ENCODE measurements at regions not wholly inside any gene's neighbourhood (a gene's known extent, or its start where the extent isn't known, plus 50 kb on each side); places are given as distances from the start of the nearest gene placed in this dataset.

DNA sequence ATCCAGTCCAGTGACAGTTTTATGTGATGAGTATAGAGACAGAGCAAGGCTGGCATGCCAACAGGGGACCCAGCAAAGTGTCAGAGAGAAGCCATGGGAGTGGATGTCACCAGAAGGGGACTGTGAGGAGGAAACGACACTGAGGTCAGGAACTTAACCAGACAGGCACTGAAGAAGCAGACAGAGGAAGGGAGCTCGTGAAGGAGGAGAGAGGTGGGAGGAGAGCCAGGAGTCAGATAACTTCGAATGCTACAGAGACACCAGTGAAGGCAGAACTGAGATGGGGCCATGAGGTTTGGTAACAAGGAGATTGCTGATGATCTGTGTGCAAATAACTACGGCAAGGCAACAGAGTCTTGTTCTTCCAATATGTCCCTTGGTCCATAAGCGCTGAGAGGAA is 211.1 kb upstream of the FOXA2 start:
- DNase-seq, result no peak

DNA sequence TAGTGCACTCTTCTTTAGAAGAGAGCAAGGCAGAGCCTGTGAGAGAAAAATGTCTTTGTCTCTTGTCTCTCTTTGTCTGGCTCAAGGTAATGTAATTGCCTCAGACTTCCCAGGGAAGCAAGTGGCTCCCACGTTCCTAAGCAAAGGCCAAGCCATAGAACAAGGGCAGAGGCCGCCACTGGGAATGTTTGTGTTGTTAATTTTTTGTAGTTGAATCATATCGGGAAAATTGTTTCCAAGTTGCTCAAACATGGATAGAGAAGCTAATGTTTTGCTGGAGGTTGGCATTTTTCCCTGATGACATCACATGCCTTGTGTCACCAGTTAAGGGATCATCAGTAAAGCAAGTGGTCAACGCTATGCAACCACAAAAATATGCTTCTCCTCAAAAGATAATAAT is 211.5 kb upstream of the FOXA2 start:
- no peak for DNase-seq

DNA sequence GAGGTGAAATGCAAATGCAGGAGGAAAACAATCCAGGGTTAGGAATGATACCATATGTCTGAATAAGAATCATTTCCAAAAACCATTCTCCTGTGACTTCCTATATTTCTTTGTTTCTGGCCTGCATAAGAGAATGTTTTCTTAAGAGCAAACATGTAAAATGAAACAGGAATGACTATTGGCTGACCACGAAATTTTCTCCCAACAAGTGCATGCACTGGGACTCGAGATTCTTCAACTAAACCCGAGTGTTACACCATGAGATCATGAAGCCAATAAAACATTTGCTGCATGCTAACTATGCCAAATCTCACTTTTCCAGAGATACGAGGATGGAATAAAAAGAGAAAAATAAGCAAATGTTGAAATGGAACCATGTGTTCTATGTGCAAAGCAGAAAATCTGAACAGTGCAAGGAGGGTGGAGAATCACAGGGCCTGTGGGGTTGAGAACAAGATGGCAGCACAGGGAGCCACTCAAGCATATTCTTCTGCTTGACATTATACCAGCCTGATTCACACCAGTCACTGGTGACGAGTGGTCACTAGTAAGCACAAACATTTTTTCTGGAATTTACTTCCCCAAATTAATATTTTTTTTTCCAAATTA is 212.2 kb upstream of the FOXA2 start:
- DNase-seq, result no peak

DNA sequence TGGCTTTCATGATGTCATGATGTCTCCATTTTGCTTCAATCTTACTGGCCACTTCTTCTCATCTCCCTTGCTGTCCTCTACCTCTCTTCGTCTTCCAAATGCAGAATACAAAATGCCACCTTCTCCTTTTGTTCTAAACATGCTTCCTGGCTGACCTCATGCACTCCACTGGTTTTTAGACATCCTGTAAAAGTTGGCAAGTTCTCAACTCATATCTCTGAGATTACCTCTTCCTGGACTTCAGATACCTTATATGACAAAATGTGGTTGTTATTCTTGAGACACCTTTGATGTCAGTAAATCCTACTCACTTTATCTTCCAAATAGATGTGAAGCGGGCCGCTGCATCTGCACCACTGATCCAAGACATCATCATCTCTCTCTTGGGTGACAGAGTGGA is 212.7 kb upstream of the FOXA2 start:
- no peak for DNase-seq

DNA sequence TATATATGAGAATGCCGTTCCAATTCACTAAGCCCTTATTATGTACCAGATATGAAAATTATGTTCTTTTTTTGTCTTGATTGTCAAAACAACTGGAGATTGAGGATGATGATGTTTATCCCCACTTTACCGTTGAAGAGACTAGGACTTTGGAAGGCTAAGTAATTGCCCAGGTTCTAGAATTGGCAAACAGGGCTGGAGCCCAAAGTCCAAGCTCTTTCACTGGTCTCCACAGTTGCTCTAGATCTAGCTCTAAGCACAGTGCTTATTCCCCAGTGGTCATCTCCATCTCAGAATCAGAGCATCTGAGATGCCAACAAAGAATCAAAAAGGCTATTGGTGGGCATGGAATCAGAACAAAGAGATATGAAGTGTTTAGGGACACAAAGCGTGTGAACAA is 215.3 kb upstream of the FOXA2 start:
- DNase-seq, result no peak

DNA sequence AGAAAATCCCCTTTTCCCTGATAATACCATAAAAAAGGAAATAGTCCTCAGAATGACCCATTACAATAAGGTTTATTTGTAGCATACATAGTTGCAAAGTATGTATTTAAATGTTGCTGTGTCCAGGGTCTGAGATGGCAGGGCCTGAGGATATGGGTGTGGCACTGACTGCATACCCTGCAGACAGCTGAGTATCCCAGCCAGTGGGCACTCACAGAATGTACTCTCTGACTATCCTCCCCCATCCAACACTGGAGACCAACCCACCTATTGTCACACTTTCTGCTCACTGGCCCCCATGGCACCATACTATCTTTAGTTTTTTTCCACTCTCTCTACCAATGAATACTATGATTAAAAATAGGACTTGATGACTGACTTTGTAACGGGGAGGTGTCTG is 215.8 kb upstream of the FOXA2 start:
- no peak for DNase-seq

DNA sequence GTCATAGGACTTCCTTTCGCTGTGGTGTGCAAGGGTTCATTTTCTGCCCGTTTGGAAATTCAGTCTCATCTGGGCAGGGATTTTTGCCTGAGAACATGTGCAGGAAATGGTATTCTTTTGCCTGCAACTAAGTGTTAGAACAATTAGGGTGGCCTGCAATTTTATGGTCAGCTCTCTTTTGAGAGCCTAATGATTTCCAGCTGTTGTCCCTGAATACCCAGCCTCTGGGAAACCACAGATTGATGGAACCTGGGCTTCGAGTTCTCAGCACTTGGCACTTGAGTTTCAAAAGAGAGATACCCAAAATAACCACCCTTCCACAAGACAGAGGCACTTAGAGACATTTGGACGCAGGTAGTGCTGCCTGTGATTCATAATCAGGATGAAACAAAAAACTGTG is 217.2 kb upstream of the FOXA2 start:
- no peak for DNase-seq

DNA sequence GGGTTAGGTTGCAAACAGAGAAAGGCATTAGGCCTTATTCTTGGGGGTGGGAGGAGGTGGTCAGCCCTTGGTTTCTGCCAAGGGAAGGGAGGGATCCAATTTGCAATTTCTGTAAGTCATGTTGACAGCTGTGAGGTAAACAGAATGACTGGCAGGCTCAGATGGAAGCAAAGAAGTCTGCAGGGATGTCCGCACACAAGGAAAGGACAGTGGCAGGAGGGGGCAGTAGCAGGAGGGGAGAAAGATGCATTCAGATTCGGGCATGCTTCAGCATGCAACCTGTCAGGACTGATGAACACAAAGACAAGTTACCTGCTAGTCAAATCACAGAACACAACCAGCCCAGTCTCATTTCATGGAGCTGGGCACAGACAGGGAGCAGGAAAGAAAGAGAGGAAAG is 217.9 kb upstream of the FOXA2 start:
- no peak for DNase-seq

DNA sequence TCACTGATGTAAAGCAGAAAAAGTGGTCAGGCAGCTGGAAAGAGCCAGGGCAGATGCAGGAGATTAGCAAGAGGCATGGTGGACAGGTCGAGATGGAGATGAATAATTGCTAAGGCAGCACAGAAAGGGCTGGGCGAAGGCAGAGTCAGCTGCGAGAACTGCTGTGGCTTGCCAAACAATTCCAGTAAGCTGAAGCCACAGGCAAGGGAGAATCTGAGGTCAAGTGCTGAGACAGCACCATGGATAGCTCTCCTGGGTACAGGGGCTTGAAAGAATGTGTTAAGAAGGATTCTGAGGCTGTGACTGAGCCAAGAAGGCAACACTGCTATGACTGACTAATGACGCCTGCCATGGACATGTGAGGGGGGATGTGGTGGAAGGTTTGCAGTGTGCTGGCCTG is 220.8 kb upstream of the FOXA2 start:
- no peak for DNase-seq

DNA sequence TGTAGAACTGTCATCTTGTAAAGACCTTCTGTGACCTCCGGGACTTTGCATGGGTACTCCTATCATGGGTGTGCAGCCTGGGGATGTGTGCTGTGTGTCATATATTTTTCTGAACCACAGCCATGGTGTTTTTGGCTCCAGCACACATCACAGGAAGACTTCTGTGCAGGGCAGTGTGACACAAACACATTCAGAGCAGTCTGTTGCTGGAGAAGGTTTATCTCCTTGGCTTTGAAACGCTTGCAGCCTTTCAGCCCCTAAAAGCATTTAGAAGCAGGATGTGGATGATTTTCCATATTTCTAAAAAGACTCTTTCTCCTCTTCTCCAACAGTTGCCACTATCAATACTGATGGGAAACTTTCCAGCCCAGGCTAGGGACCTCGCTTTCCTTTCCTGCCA is 221.6 kb upstream of the FOXA2 start:
- DNase-seq, result no peak

DNA sequence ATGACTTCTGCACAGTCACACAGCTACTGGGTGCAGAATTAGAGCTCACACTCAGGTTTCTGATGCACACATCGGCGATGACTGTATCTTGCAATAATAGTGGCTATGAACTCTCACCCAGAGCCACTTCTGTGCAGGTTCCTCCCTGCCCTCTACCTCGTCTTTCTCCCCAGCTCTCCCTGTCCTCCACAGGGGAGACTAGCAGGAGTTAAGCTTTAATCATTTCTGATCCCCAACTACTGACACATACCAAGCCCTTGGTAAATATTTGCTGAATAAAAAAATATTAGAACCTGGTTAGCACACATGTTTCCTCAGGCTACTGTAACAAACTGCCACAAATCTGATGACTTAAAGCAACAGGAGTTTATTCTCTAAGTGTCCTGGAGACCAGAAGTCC is 222.7 kb upstream of the FOXA2 start:
- no peak for DNase-seq

DNA sequence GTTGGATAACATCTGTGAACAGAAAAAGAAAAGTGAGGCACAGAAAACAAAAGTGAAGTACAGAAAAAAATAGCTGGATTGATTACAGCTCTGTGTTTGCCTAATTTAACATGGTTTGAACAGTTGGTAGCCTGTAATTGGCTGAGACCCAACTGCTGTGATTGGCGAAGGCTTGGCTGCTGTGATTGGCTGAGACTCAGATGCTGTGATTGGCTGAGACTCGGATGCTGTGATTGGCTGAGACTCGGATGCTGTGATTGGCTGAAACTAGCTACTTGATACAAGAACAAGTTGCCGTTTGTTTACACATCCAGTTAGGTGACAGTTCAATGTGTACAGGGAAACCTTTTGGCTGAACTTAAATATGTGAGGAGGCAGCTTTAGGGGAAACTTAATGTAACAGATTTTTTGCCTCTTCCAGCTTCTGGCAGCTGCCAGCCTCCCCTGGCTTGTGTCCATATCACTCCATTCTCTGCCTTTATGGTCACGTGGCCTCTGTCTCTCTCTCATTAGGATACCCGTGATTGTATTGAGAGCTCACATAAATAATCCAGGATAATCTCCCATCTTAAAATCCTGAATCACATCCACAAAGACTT is 223.4 kb upstream of the FOXA2 start:
- DNase-seq, result no peak

DNA sequence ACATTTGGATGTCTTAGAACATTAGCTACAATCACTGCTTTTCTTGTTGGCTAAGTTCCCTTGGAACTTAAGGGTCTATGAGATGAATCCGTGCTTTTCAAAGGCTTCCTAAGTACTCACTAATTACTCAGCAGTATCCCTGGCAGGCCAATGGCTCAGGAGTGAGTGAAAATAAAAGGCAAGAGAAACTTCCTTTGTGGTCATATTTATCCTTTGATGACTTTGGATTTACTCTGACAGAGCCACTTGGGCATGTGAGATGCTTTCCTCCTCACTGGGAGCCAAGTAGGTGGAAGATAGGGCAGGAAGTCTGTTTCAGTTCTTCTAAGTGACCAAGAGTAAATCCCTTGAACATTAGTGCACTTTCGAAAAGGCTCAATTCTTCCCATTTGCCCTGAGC is 224.3 kb upstream of the FOXA2 start:
- no peak for DNase-seq

DNA sequence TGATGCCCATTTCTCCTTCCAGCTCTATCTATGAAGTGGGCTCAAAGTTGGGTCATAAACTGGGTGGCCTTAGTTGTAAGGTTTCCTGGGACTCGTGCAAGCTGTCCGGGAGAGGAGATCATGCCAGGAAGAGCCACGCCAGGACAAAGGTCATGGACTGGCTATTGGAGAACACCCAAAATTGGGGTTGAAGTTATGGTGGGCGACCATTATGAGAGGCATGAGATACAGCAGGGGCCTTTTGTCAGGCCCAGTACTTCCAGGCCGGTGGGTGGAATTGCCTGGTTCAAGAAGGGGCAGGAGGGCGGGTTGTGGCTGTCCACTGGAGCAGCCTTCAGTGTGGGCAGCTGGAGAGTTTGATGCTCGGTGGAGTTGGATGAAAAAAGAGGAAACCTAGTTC is 225.1 kb upstream of the SSTR4 start:
- no peak for DNase-seq

DNA sequence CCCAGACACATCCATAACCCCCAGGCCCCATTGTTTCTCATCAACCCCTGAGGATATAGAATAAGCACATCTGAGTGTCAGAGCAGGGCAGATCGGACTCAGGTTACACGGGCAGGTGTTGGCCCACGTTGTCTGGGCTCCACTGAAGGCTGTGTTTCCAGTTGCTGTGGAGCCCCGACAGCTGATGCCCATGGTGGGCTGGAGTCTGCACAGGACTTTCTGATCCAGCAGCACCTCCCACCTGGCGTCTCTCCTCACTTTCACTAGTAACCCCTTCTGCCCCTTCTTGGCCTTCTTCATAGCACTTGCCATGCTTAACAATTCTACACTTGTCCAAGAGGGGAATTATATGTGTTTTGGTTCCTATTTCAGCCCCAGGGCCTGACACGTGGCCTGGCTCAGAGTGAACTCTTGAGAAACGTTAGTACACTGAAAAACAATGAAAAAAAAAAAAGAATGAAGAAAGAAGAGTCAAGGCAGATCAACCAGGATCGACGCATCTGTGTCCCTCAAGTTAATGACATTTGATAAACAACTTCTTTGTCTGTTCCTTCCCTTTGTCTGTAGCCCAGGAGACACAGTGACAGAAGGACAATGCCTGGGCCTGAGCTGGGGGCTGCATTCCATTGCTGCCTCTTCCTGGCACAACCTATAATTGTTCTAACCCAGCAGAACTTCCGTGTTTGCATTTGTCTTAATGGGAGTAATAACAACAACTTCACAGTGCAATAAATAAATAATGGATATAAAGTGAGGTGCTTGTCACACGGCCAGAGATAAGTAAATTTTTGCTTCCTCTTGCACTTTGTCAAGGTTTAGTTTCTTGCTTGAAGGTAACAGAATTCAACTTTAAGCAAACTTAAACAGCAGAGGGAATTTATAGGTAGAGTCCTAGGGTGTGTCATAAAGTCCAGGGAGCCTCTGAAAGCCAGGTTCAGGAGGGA is 224.2 kb upstream of the SSTR4 start:
- DNase-seq, result no peak

DNA sequence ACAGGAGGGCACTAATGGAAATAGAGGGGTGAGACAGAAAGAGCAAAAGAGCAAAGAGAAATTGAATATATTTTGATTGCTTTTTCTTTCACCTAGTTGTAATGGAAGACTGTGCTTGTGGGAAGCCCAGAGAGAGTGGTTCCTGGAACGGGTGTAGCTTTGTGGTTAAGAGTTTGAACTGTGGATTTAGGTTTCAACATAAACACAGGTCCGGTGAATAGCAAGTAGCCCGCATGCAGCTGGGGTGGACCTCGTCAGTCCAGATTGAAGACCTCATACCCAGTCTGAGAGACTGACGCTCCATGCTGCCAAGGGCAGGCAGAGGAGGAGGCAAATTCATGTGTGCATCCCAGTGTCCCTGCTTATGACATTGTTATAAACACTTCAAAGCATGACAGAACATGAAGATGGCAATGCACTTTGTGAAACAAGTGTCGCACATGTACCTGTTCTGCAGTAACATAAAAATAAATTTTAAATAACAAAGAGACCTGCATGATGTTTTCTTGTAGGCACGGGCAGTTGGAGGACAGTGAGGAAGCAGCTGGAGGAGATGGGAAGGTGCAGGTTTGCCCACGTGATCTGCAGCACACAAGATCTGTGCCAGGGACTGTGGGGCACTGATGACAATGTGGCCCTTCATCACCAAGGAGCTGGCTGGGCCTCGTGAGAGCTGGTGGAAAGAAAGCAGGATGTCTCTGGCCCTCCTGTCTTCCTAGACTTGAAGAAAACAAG is 220.5 kb upstream of the SSTR4 start:
- no peak for DNase-seq

DNA sequence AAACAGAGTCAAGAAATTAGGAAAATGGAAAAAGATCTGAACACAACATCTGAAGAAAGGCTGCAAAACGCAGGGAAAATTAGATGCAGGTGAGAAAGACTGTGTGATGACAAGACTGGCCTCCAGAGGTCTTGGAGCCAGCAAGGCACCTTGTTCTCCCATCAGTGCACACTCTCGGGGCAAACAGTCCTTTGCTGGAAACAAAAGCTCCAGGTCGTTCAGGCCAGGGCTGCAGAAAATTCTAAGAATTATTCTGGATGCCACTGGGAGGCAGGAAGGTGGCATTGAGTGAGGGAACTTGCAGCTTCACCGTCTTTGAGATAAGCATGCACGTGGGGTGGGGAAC is 219.9 kb upstream of the SSTR4 start:
- DNase-seq, result no peak

DNA sequence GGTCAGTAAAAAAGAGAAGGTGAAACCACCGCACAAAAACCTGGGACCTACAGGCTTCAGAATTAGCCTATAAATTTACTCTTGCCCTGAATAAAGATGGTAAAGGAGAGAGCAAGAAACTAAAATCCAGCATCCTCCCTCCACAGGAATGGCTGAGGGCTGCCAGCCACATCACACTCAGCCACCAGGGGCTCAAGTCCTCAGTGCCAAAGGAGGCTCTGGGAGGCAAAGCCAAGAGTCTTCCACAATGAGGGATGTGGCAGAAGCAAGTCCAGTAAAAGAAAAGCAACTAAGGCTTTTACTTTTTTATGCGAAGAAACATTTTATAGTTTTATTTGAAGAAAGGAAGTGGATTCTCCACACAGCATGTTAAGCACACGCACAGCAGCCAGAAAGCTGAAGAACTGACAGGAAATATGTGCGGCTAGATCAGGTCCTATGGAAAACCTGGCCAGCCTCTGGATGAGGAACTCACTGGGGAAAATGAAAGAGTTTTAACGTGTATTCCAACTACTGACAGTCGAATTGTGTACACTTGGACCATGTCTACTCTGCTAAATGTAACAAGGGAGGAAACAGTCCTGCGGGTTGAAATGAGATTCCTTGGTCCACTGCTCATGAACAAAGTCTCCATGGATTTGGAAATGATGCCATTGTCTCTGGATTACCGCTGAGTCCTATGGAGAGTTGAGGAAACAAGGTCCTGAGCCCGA is 219.4 kb upstream of the SSTR4 start:
- DNase-seq, result no peak

DNA sequence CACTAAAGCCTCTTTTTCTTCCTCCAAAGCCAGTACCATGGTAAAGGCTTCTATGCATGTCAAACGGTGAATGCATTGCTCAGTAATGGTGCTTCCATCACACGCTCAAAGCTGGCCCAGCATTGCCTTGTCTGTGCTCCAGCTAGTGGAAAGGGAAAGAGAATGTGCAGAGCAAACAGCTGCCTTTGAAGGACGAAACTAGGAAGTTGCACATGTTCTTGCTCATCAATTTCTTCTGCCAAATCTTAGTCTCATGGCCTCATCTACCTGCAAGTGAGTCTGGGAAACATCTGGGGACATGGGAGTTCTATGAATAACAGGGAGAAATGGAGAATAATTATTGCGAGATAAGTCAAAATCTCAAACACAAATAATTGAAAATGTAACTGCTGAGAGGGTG is 216.5 kb upstream of the SSTR4 start:
- no peak for DNase-seq

DNA sequence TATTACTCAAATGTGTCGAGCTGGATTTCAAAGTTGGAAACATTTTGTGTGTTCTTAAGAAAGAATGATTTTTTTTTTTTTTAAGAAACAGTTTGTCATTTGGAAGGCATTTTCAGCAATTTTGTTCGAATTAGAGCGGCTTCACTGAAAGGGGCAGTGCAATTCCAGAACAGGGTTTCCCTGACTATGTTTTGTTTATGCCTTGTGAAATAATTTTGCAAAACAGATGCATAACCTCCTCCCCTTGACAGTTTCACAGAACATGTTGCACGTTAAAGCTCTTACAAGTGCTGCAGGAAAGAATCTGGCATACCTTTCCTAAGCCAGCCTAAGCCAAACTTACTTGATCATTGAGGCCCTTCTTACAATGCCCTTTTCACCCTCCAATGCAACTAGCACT is 216.0 kb upstream of the SSTR4 start:
- no peak for DNase-seq

DNA sequence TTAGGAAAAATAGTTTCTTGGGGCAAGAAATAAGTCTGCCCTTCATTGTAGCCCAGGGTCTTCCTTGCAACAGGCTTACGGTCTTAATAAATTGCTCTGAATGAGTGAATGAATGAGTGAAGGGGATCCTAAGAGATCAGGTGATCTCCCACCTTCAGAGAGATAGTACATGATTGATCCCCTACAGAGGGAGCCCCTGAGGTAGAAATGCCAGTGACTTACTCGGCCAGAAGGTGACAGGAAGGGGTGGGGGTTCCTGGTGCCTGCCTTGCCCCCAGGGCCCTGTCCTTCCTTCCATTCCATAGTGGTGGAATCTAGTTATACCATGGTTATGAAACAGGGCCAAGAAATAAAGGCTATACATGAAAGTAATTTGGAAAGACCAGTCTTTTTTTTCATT is 215.3 kb upstream of the SSTR4 start:
- DNase-seq, result no peak

DNA sequence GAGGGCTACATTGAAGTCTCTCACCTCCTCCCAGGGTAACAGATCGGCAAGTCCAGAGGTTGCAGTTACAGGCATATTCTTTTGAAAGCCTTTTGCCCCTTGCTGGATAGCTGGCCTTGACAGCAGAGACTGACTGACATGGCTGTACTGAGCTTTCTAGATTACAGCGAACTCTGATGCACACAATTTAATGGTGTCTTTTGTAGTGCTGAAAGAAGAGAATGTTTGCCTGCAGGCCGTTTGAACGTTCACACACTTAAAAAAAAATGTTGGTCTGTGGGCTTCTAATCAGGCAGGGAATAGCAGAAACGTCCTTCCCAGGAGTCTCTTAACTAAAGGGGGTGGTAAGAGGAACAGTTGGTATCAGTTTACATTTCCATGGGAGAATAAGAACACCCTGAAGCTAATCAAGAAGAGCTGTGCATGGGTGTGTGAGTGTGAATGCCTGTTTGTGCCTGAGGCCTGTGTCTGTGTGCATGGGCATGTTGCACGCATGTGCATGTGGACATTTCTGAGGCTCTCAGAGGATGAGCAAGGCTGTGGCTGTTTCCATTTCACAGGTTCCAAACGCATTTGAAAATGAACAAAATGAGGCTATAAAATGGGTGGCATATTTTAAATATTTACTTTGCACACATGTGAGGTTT is 213.9 kb upstream of the SSTR4 start:
- DNase-seq, result no peak

DNA sequence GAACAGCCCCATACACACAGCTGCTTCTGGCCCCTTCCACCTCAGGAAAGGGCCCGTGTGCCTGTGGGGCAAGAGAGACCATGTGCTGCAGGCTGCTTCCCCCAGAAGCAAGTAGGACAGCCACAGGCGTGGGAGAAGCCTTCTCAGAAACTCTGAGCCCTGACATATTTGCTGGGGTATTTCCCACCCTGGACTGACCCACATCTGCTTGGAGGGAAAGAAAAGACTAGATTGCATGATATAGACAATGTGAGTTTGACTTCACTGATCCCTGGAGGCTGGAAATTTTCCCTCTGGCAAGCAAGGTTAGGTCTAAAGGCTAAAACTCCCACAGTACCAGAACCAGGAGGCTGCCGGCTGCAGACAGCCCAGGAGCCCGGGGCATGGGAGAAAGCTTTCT is 213.3 kb upstream of the SSTR4 start:
- no peak for DNase-seq

All from 8988T (cell line).